HEK293 (cell line): ENCODE measurements at regions not wholly inside any gene's neighbourhood (a gene's known extent, or its start where the extent isn't known, plus 50 kb on each side); places are given as distances from the start of the nearest gene placed in this dataset.

Experiments used
- CTCF ChIA-PET: fragments of 350-600 bp; formaldehyde crosslinking; extraction: SDS; loops from one replicate; lab custom pipeline; 2021; ENCODE audit warnings: antibody characterized with exemption; lab: Yijun Ruan, JAX
- POLR2A ChIA-PET: fragments of 300-600 bp; formaldehyde crosslinking; extraction: SDS; loops from one replicate; lab custom pipeline; 2020; ENCODE audit warnings: antibody characterized with exemption, inconsistent platforms; lab: Yijun Ruan, JAX
- H3K27ac ChIP-seq: fragments of 200-500 bp; sonication (Bioruptor generic); 2 replicates; pipeline ENCODE4 v1.5.1; 2014; ENCODE audit warnings: low read depth, low read length, control low read depth, inconsistent platforms; ENCODE audit errors: extremely low read depth
- H3K36me3 ChIP-seq, 2 experiments: fragments of 200-500 bp in 1 of 2; sonication (Bioruptor generic) in 1 of 2; 1 replicate in 1 of 2; 2 replicates in 1 of 2; pipeline ENCODE4 v1.5.1; 2014 to 2017; ENCODE audit warnings: inconsistent platforms in 2 of 2, low read length in 2 of 2; ENCODE audit not compliant: control insufficient read depth in 2 of 2, insufficient read depth in 1 of 2
- H3K4me1 ChIP-seq: fragments of 200-500 bp; sonication (Bioruptor generic); 2 replicates; pipeline ENCODE4 v1.5.1; 2014; ENCODE audit warnings: mild to moderate bottlenecking, low read length, inconsistent platforms; ENCODE audit not compliant: control insufficient read depth, insufficient read depth
- H3K4me3 ChIP-seq: 2 replicates; pipeline ENCODE4 v1.5.1; 2011; ENCODE audit warnings: low read depth, mild to moderate bottlenecking, control low read depth, low read length, moderate library complexity
- H3K9me3 ChIP-seq: fragments of 200-500 bp; sonication (Bioruptor generic); 2 replicates; pipeline ENCODE4 v1.5.1; 2014; ENCODE audit warnings: low read depth, low read length, inconsistent platforms; ENCODE audit not compliant: control insufficient read depth, insufficient read depth
- HOXC10 ChIP-seq: sonication (generic); formaldehyde crosslinking; IDR thresholded peaks from 2 replicates; pipeline ENCODE4 v1.8.1; 2023; ENCODE audit warnings: mild to moderate bottlenecking, missing genetic modification reagents
- ZBTB1 ChIP-seq: fragments of 450-650 bp; formaldehyde crosslinking; IDR thresholded peaks from 2 replicates; pipeline ENCODE4 v1.5.1; 2016; ENCODE audit warnings: missing biosample characterization, missing genetic modification characterization
- ZEB2 ChIP-seq: fragments of 450-650 bp; formaldehyde crosslinking; IDR thresholded peaks from 2 replicates; pipeline ENCODE4 v1.5.1; 2016; ENCODE audit warnings: missing biosample characterization, missing genetic modification characterization
- ZNF138 ChIP-seq: fragments of 450-650 bp; formaldehyde crosslinking; IDR thresholded peaks from 2 replicates; pipeline ENCODE4 v1.5.1; 2016; ENCODE audit warnings: missing biosample characterization, missing genetic modification characterization, borderline replicate concordance
- ZNF157 ChIP-seq: fragments of 450-650 bp; formaldehyde crosslinking; IDR thresholded peaks from 2 replicates; pipeline ENCODE4 v1.5.1; 2016; ENCODE audit warnings: missing biosample characterization, missing genetic modification characterization
- ZNF184 ChIP-seq: fragments of 450-650 bp; IDR thresholded peaks from 2 replicates; pipeline ENCODE4 v1.5.1; 2018; ENCODE audit warnings: missing biosample characterization, mild to moderate bottlenecking, missing genetic modification characterization
- ZNF2 ChIP-seq: fragments of 450-650 bp; formaldehyde crosslinking; IDR thresholded peaks from 2 replicates; pipeline ENCODE4 v1.5.1; 2016; ENCODE audit warnings: missing biosample characterization, missing genetic modification characterization
- ZNF274 ChIP-seq, 2 experiments: fragments of 200-500 bp in 1 of 2; fragments of 450-650 bp in 1 of 2; sonication (Bioruptor generic) in 1 of 2; formaldehyde crosslinking in 1 of 2; IDR thresholded peaks; 2 replicates each; pipeline versions ENCODE4 v1.5.1 to v1.6.1; 2014 to 2016; ENCODE audit warnings: borderline replicate concordance in 1 of 2, inconsistent platforms in 1 of 2, low read length in 1 of 2, missing biosample characterization in 1 of 2, missing genetic modification characterization in 1 of 2
- ZNF324 ChIP-seq: fragments of 450-650 bp; formaldehyde crosslinking; IDR thresholded peaks from 2 replicates; pipeline ENCODE4 v1.5.1; 2016; ENCODE audit warnings: missing biosample characterization, missing genetic modification characterization
- ZNF548 ChIP-seq: fragments of 450-650 bp; formaldehyde crosslinking; IDR thresholded peaks from 2 replicates; pipeline ENCODE4 v1.5.1; 2016; ENCODE audit warnings: missing biosample characterization, missing genetic modification characterization
- ZNF585B ChIP-seq: fragments of 450-650 bp; formaldehyde crosslinking; IDR thresholded peaks from 2 replicates; pipeline ENCODE4 v1.5.1; 2016; ENCODE audit warnings: missing biosample characterization, missing genetic modification characterization
- ZNF626 ChIP-seq: fragments of 450-650 bp; sonication (Bioruptor Pico); formaldehyde crosslinking; IDR thresholded peaks from 2 replicates; pipeline ENCODE4 v1.5.1; 2018; ENCODE audit warnings: missing biosample characterization, missing genetic modification characterization, inconsistent platforms
- ZNF664 ChIP-seq: fragments of 450-650 bp; formaldehyde crosslinking; IDR thresholded peaks from 2 replicates; pipeline ENCODE4 v1.5.1; 2016; ENCODE audit warnings: missing biosample characterization, missing genetic modification characterization
- TF ChIP-seq, protein P1 (sequence below): fragments of 450-650 bp; formaldehyde crosslinking; IDR thresholded peaks from 2 replicates; pipeline ENCODE4 v1.5.1; 2016; ENCODE audit warnings: missing biosample characterization, missing genetic modification characterization
- TF ChIP-seq, protein P2 (sequence below): fragments of 450-650 bp; formaldehyde crosslinking; IDR thresholded peaks from 2 replicates; pipeline ENCODE4 v1.5.1; 2016; ENCODE audit warnings: missing biosample characterization, missing genetic modification characterization, low read depth
- TF ChIP-seq, protein P3 (sequence below): fragments of 450-650 bp; formaldehyde crosslinking; IDR thresholded peaks from 2 replicates; pipeline ENCODE4 v1.5.1; 2016; ENCODE audit warnings: missing biosample characterization, missing genetic modification characterization
- TF ChIP-seq, protein P4 (sequence below): fragments of 450-650 bp; formaldehyde crosslinking; IDR thresholded peaks from 2 replicates; pipeline ENCODE4 v1.5.1; 2016; ENCODE audit warnings: missing biosample characterization, missing genetic modification characterization
- TF ChIP-seq, protein P5 (sequence below): fragments of 450-650 bp; formaldehyde crosslinking; IDR thresholded peaks from 2 replicates; pipeline ENCODE4 v1.5.1; 2016; ENCODE audit warnings: missing biosample characterization, missing genetic modification characterization
- TF ChIP-seq, protein P6 (sequence below): fragments of 450-650 bp; formaldehyde crosslinking; IDR thresholded peaks from 2 replicates; pipeline ENCODE4 v1.5.1; 2016; ENCODE audit warnings: missing biosample characterization, missing genetic modification characterization

DNA sequence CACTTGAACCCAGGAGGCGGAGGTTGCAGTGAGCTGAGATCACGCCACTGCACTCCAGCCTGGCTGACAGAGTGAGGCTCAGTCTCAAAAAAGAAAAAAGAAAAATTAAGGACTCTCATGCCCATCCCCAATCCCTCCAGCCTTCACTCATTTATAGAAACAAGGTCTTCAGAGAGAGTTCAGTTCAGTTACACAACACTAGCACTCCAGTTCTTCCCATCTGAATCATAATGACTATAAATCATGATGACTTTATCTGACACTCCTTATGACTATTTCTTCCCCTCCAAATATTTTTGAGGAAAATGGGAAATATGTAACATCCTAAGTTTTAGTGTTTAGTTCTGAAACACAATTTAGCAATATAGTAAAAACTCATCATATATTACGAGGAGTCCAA lies 107.4 kb upstream of the LSM8 start:
- no peaks in the 10 kb centered on the region for H3K9me3 ChIP-seq
- CTCF ChIA-PET, result interaction anchor here (0.6 kb wide), 1 partner anchor 160 kb away, joined by 3 read pairs; no protein-coding TSS in a partner anchor

More for the DNA sequence above, 107.4 kb upstream of the LSM8 start:
- TF ChIP-seq, protein P1, sequence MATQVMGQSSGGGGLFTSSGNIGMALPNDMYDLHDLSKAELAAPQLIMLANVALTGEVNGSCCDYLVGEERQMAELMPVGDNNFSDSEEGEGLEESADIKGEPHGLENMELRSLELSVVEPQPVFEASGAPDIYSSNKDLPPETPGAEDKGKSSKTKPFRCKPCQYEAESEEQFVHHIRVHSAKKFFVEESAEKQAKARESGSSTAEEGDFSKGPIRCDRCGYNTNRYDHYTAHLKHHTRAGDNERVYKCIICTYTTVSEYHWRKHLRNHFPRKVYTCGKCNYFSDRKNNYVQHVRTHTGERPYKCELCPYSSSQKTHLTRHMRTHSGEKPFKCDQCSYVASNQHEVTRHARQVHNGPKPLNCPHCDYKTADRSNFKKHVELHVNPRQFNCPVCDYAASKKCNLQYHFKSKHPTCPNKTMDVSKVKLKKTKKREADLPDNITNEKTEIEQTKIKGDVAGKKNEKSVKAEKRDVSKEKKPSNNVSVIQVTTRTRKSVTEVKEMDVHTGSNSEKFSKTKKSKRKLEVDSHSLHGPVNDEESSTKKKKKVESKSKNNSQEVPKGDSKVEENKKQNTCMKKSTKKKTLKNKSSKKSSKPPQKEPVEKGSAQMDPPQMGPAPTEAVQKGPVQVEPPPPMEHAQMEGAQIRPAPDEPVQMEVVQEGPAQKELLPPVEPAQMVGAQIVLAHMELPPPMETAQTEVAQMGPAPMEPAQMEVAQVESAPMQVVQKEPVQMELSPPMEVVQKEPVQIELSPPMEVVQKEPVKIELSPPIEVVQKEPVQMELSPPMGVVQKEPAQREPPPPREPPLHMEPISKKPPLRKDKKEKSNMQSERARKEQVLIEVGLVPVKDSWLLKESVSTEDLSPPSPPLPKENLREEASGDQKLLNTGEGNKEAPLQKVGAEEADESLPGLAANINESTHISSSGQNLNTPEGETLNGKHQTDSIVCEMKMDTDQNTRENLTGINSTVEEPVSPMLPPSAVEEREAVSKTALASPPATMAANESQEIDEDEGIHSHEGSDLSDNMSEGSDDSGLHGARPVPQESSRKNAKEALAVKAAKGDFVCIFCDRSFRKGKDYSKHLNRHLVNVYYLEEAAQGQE, result no peak
- TF ChIP-seq ZNF274 (IDR thresholded peaks at IDR 0.05; ENCODE audit: low read length) (no peak), ZNF274 (tag by site-specific recombination; IDR thresholded peaks at IDR 0.05; ENCODE audit: borderline replicate concordance) (no peak), ZBTB1 (no peak), ZNF664 (tag by site-specific recombination) (no peak), ZNF157 (tag by site-specific recombination) (no peak), ZNF324 (tag by site-specific recombination) (no peak), ZNF626 (tag by site-specific recombination) (no peak), ZEB2 (no peak), HOXC10 (CRISPR knock-in tag) (no peak), ZNF2 (tag by site-specific recombination) (no peak), ZNF184 (tag by site-specific recombination) (no peak), ZNF138 (tag by site-specific recombination) (no peak), ZNF548 (tag by site-specific recombination) (no peak), ZNF585B (tag by site-specific recombination) (no peak)
- TF ChIP-seq, protein P2, sequence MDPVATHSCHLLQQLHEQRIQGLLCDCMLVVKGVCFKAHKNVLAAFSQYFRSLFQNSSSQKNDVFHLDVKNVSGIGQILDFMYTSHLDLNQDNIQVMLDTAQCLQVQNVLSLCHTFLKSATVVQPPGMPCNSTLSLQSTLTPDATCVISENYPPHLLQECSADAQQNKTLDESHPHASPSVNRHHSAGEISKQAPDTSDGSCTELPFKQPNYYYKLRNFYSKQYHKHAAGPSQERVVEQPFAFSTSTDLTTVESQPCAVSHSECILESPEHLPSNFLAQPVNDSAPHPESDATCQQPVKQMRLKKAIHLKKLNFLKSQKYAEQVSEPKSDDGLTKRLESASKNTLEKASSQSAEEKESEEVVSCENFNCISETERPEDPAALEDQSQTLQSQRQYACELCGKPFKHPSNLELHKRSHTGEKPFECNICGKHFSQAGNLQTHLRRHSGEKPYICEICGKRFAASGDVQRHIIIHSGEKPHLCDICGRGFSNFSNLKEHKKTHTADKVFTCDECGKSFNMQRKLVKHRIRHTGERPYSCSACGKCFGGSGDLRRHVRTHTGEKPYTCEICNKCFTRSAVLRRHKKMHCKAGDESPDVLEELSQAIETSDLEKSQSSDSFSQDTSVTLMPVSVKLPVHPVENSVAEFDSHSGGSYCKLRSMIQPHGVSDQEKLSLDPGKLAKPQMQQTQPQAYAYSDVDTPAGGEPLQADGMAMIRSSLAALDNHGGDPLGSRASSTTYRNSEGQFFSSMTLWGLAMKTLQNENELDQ (tag by site-specific recombination), result no peak
- TF ChIP-seq, protein P3, sequence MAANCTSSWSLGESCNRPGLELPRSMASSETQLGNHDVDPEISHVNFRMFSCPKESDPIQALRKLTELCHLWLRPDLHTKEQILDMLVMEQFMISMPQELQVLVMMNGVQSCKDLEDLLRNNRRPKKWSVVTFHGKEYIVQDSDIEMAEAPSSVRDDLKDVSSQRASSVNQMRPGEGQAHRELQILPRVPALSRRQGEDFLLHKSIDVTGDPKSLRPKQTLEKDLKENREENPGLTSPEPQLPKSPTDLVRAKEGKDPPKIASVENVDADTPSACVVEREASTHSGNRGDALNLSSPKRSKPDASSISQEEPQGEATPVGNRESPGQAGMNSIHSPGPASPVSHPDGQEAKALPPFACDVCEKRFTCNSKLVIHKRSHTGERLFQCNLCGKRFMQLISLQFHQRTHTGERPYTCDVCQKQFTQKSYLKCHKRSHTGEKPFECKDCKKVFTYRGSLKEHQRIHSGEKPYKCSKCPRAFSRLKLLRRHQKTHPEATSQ (tag by site-specific recombination), result no peak
- TF ChIP-seq, protein P4, sequence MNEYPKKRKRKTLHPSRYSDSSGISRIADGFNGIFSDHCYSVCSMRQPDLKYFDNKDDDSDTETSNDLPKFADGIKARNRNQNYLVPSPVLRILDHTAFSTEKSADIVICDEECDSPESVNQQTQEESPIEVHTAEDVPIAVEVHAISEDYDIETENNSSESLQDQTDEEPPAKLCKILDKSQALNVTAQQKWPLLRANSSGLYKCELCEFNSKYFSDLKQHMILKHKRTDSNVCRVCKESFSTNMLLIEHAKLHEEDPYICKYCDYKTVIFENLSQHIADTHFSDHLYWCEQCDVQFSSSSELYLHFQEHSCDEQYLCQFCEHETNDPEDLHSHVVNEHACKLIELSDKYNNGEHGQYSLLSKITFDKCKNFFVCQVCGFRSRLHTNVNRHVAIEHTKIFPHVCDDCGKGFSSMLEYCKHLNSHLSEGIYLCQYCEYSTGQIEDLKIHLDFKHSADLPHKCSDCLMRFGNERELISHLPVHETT (tag by site-specific recombination), result no peak
- TF ChIP-seq, protein P5, sequence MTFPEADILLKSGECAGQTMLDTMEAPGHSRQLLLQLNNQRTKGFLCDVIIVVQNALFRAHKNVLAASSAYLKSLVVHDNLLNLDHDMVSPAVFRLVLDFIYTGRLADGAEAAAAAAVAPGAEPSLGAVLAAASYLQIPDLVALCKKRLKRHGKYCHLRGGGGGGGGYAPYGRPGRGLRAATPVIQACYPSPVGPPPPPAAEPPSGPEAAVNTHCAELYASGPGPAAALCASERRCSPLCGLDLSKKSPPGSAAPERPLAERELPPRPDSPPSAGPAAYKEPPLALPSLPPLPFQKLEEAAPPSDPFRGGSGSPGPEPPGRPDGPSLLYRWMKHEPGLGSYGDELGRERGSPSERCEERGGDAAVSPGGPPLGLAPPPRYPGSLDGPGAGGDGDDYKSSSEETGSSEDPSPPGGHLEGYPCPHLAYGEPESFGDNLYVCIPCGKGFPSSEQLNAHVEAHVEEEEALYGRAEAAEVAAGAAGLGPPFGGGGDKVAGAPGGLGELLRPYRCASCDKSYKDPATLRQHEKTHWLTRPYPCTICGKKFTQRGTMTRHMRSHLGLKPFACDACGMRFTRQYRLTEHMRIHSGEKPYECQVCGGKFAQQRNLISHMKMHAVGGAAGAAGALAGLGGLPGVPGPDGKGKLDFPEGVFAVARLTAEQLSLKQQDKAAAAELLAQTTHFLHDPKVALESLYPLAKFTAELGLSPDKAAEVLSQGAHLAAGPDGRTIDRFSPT, result no peak
- TF ChIP-seq, protein P6, sequence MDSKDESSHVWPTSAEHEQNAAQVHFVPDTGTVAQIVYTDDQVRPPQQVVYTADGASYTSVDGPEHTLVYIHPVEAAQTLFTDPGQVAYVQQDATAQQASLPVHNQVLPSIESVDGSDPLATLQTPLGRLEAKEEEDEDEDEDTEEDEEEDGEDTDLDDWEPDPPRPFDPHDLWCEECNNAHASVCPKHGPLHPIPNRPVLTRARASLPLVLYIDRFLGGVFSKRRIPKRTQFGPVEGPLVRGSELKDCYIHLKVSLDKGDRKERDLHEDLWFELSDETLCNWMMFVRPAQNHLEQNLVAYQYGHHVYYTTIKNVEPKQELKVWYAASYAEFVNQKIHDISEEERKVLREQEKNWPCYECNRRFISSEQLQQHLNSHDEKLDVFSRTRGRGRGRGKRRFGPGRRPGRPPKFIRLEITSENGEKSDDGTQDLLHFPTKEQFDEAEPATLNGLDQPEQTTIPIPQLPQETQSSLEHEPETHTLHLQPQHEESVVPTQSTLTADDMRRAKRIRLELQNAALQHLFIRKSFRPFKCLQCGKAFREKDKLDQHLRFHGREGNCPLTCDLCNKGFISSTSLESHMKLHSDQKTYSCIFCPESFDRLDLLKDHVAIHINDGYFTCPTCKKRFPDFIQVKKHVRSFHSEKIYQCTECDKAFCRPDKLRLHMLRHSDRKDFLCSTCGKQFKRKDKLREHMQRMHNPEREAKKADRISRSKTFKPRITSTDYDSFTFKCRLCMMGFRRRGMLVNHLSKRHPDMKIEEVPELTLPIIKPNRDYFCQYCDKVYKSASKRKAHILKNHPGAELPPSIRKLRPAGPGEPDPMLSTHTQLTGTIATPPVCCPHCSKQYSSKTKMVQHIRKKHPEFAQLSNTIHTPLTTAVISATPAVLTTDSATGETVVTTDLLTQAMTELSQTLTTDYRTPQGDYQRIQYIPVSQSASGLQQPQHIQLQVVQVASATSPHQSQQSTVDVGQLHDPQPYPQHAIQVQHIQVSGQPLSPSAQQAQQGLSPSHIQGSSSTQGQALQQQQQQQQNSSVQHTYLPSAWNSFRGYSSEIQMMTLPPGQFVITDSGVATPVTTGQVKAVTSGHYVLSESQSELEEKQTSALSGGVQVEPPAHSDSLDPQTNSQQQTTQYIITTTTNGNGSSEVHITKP (tag by site-specific recombination), result no peak
- Histone ChIP-seq H3K4me1 (no peaks in the 10 kb centered on the region), H3K4me3 (no peak overlapping the region), H3K27ac (no peak overlapping the region), H3K36me3 (no peaks in the 10 kb centered on the region)
- POLR2A ChIA-PET, result no interaction called here
